ENCODE measurements at regions not wholly inside any gene's neighbourhood (a gene's known extent, or its start where the extent isn't known, plus 50 kb on each side); places are given as distances from the start of the nearest gene placed in this dataset.

GRCh38 chr12:126347421-126347820 is 1282.2 kb downstream of the AACS start:
- no peak for DNase-seq

GRCh38 chr12:126349383-126349782 is 1284.1 kb downstream of the AACS start:
- DNase-seq: no peak

GRCh38 chr12:126353604-126354003 is 1288.4 kb downstream of the AACS start:
- no peak for DNase-seq

DNA sequence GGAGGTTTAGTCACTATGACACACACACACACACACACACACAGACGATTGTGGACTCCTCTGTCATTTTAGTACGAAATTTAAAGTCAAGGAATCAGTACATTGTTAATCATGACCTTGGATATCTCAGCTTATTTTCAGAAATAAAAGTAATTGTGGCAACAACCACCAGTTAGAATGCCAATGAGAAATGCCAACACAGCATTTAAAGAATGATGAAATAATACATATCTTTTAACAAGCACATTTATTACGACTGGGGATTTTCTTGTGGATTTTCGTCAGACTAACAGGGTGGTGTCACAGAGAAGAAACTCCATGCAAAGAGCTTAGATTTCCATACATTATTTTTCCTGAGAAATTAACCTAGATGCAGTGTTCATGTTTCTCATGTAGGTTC is 1289.4 kb downstream of the AACS start:
- DNase-seq: no peak

- no peak for DNase-seq
Measured at GRCh38 chr12:126355346-126355745, 1290.1 kb downstream of the AACS start.

DNA sequence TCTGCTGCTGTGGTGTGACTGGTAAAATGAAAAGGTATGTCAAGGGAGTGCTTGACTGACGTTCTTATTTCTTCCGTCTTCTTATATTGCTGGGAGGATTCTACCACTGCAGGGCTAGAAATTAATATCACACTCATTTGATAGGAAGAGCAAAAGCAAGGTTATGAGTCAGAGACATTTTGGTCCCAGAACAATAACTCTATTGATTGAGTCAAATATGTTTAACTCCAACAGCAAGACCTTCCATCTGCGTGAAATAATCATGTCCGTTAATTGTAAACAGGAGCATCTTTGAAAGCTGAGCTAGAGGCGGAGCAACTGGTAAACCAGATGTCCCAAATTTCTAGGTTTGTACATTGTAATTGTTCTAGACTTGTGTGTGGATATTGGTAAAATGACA is 1293.6 kb downstream of the AACS start:
- DNase-seq: no peak

GRCh38 chr12:126359216-126359615 is 1294.0 kb downstream of the AACS start:
- no peak for DNase-seq

GRCh38 chr12:126361804-126362203 is 1296.6 kb downstream of the AACS start:
- no peak for DNase-seq

DNA sequence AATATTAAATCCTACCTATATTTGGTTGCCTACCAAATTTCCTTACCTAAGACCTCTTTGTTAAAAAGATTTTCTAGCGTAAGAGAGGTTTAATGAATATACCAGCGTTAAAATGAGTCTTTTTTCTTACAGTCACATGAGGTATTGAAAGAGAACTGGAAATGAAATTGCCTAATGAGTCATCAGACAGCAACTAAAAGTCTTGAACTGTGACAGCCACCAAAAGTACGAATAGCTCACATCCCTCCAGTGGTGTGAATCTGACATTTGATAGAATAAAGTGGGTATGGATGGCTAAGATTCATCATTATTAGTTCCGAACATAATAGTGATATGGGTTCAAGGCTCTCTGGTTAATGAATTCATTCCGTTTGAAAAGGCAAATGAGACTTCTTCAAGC is 1297.3 kb downstream of the AACS start:
- DNase-seq: no peak

GRCh38 chr12:126362964-126363363 is 1297.7 kb downstream of the AACS start:
- no peak for DNase-seq

DNA sequence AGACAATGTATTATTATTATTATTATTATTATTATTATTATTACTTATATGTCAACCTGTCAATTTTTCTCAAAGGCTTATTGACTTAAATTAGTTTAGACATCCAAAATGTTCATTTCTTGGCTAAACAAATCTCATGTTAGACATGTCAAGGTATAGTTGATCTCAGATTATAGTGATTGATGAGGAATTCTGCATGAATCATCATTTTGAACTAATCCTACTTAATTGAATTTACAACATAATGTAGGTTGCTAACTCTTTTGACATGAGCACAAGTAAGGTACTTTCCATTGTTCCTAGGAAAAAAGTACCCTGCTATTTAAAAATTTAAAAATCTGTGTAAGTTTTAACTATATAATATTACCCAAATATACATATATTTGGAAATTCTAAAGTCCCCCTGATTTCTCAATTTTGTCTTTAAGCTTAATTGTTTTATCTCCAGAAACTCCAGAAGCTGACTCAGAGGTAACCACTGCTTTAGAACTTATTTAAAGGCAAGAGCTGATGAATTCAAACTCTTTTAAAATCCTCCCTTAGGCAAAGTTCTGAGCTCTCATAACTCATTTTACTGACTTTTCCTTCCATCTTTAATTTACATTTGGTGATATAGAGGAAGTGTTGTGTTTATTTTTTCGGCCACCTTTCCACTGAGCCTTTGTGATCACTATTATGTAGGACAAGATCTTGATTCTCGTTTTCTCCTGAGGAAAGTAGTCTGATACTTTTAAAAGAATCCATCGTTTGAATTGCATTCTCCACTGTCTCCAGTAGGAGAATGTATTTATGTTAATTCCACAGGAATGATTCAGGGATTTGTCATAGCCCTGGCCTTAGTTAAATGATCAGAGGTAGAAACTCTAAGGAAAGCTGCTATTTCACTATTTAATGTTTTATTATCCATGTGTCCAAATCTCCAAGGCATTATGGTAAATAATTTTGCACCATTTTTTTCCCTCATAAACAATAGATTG is 1304.5 kb downstream of the AACS start:
- no peak for DNase-seq

- no peak for DNase-seq
Measured at GRCh38 chr12:126383506-126383905, 1318.3 kb downstream of the AACS start.

GRCh38 chr12:126384026-126384564 is 1318.9 kb downstream of the AACS start:
- no peak for DNase-seq

- no peak for DNase-seq
Measured at GRCh38 chr12:126385785-126386184, 1320.5 kb downstream of the AACS start.

- peak; percentile 42 for DNase-seq
Measured at GRCh38 chr12:126389220-126389841, 1324.1 kb downstream of the AACS start.

GRCh38 chr12:126389961-126390360 is 1324.7 kb downstream of the AACS start:
- DNase-seq: no peak

- DNase-seq: no peak
Measured at GRCh38 chr12:126390969-126391566, 1325.8 kb downstream of the AACS start.

DNA sequence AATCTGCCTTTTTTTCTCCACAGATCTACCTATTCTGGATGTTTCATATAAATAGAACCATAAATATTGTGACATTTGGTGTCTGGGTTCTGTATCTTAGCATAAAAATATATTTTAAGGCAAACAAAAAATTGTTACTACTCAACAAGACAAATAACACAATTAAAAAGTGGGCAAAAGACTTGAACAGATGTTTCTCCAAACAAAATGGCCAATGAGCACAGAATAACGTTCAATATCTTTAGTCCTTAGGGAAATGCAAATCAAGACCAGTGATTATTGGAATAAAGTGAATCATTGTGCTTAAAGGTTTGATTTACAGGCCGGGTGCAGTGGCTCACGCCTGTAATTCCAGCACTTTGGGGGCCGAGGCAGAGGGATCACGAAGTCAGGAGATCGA is 1331.3 kb downstream of the AACS start:
- DNase-seq: no peak

GRCh38 chr12:126397071-126397581 is 1331.9 kb downstream of the AACS start:
- DNase-seq: no peak

DNA sequence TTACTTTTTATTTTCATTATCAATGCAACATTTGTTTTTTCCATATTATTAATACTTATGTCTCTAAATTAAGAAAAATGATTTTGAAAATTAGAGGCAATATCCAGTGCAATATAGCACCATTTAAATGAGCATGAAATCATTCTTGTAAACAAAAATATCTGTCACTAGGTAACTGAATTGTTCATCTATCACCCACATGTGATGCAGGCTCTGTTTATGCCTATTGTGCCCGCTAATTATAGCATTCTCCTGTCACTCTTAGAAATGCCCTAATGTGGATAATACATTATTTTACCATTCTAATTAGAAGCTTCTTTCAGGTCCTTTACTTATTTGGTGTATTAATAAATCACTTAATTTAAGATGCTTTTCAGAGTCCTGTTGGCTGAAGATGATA is 1332.4 kb downstream of the AACS start:
- DNase-seq: no peak

- no peak for DNase-seq
Measured at GRCh38 chr12:126400831-126401230, 1335.6 kb downstream of the AACS start.

DNA sequence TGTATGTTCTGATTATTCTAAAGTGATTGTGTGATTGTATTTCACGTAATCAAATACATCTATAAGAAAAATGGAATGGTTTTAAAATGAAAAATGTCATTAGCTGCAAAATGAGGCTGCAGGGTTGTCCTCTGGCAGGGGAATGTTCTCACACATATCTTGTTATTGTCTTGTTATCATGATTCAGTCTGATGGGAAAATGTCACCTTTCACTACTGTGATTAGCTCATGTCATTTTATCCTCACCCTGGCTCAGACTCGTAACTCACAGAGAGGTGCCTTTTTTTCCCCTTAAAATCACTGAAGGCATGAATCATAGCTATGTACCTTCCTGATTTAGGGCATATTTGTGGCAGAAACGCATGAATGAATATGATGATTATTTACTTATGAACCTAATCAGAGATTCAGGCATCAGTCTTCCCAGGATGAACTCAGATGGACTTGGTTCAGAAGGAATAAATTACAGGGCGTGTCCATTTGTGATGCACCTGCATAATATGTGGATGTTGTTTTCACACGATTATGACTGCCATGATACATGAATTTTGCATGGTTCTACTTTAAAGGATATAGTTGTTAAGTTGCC is 1339.2 kb downstream of the AACS start:
- no peak for DNase-seq

- no peak for DNase-seq
Measured at GRCh38 chr12:126418400-126418799, 1353.2 kb downstream of the AACS start.

All from NCI-H1694 (cell line).